NCI-H446 treated with DMSO at 0.1 percent for 48 hours (cell line): ENCODE measurements at regions not wholly inside any gene's neighbourhood (a gene's known extent, or its start where the extent isn't known, plus 50 kb on each side); places are given as distances from the start of the nearest gene placed in this dataset.
A peak's percentile ranks its signal among the peaks of the same experiment; 100 is the strongest.

Experiments
- DNase-seq: peaks from one replicate; lab custom pipeline; 2025; lab: John Stamatoyannopoulos, UW

GRCh38 chr2:64317707-64318475 lies 136.1 kb upstream of the LGALSL start:
- no peak for DNase-seq

- no peak for DNase-seq
These were observed 135.6 kb upstream of the LGALSL start for GRCh38 chr2:64318476-64318748.

GRCh38 chr2:64319896-64320295 lies 134.1 kb upstream of the LGALSL start:
- DNase-seq: no peak

- no peak for DNase-seq
These were observed 131.5 kb upstream of the LGALSL start for GRCh38 chr2:64322433-64322832.

- no peak for DNase-seq
These were observed 130.8 kb upstream of the LGALSL start for GRCh38 chr2:64323197-64323596.

- DNase-seq: no peak
These were observed 129.1 kb upstream of the LGALSL start for GRCh38 chr2:64324746-64325410.

GRCh38 chr2:64325477-64325851 lies 128.5 kb upstream of the LGALSL start:
- DNase-seq: no peak

- no peak for DNase-seq
These were observed 127.9 kb upstream of the LGALSL start for GRCh38 chr2:64325852-64326577.

- no peak for DNase-seq
These were observed 127.3 kb upstream of the LGALSL start for GRCh38 chr2:64326578-64327050.

- no peak for DNase-seq
These were observed 126.8 kb upstream of the LGALSL start for GRCh38 chr2:64327129-64327509.

- no peak for DNase-seq
These were observed 126.2 kb upstream of the LGALSL start for GRCh38 chr2:64327510-64328414.

GRCh38 chr2:64328415-64328722 lies 125.6 kb upstream of the LGALSL start:
- DNase-seq: no peak

GRCh38 chr2:64328756-64329155 lies 125.2 kb upstream of the LGALSL start:
- DNase-seq: no peak

GRCh38 chr2:64329848-64330247 lies 124.1 kb upstream of the LGALSL start:
- DNase-seq: no peak

GRCh38 chr2:64330281-64331113 lies 123.5 kb upstream of the LGALSL start:
- peak; percentile 58 for DNase-seq

GRCh38 chr2:64331114-64331645 lies 122.8 kb upstream of the LGALSL start:
- DNase-seq: no peak

GRCh38 chr2:64331849-64332699 lies 121.9 kb upstream of the LGALSL start:
- no peak for DNase-seq

- DNase-seq: no peak
These were observed 117.8 kb upstream of the LGALSL start for GRCh38 chr2:64336171-64336570.

- no peak for DNase-seq
These were observed 116.6 kb upstream of the LGALSL start for GRCh38 chr2:64337314-64337713.

GRCh38 chr2:64338108-64338507 lies 115.9 kb upstream of the LGALSL start:
- DNase-seq: no peak
